ENCODE measurements at regions not wholly inside any gene's neighbourhood (a gene's known extent, or its start where the extent isn't known, plus 50 kb on each side); places are given as distances from the start of the nearest gene placed in this dataset.
"Not testable (repeated sequence)": the region's sequence is repeated elsewhere in the genome, so short reads cannot be mapped to it uniquely, and the experiment has no call there.

DNA sequence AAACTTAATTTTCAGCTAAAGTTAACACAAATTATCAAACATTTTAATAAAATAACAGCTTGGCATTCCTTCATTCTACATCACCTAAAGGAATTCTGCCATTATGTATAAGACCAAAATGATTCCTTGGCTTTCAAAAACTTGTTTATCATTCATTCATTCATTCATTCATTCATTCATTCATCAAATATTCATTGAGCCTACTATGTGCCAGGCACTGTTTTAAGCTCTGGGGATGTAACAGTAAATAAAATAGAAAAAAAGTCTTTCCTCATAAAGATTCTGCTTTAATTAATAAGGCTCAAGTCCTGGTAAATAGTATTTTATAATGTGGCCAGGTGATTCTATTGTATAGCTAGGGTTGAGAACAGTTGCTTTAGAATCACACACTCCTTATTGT is 127.9 kb downstream of the GPR85 start:
- TF ChIP-seq, protein P1, sequence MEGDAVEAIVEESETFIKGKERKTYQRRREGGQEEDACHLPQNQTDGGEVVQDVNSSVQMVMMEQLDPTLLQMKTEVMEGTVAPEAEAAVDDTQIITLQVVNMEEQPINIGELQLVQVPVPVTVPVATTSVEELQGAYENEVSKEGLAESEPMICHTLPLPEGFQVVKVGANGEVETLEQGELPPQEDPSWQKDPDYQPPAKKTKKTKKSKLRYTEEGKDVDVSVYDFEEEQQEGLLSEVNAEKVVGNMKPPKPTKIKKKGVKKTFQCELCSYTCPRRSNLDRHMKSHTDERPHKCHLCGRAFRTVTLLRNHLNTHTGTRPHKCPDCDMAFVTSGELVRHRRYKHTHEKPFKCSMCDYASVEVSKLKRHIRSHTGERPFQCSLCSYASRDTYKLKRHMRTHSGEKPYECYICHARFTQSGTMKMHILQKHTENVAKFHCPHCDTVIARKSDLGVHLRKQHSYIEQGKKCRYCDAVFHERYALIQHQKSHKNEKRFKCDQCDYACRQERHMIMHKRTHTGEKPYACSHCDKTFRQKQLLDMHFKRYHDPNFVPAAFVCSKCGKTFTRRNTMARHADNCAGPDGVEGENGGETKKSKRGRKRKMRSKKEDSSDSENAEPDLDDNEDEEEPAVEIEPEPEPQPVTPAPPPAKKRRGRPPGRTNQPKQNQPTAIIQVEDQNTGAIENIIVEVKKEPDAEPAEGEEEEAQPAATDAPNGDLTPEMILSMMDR (IDR thresholded peaks at IDR 0.05) = no peak
- no peaks in the 10 kb centered on the region for H3K4me1 ChIP-seq
- H3K27ac ChIP-seq = no peak overlapping the region
- H3K4me2 ChIP-seq (ENCODE audit: low read length) = no peak overlapping the region
- no peaks in the 10 kb centered on the region for H3K9me3 ChIP-seq (ENCODE audit: control insufficient read depth, low read length)
- H3K9ac ChIP-seq = no peak overlapping the region
- H3K79me2 ChIP-seq = no peaks in the 10 kb centered on the region
- no peaks in the 10 kb centered on the region for H3K27me3 ChIP-seq (ENCODE audit: control insufficient read depth, insufficient read depth, low read length)
- no peaks in the 10 kb centered on the region for H3K36me3 ChIP-seq (ENCODE audit: control insufficient read depth, insufficient read depth, low read length)
- H3K4me3 ChIP-seq (ENCODE audit: low read depth, low read length) = no peak overlapping the region
- H2AFZ ChIP-seq = no peak overlapping the region

DNA sequence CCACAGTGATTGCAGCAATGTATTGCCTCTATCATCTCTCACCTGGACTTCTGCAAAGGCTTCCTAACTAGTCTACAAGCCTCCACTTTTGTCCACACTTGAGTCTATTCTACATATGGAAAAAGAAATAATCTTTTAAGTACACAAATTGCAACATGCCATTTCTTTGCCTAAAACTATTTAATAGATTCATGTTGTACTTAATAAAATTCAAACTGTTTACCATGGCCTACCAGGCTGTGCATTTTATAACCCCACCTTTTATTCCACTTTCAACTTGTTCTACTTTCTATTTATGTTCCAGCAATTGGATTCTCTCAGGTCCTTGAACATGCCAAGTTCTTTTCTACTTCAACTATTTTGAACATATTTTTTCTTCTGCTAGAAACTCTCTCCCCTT is 128.7 kb downstream of the GPR85 start:
- H3K4me2 ChIP-seq (ENCODE audit: low read length) = no peak overlapping the region
- H3K9ac ChIP-seq = no peak overlapping the region
- no peak overlapping the region for H2AFZ ChIP-seq
- H3K4me3 ChIP-seq (ENCODE audit: low read depth, low read length) = no peak overlapping the region
- no peaks in the 10 kb centered on the region for H3K4me1 ChIP-seq
- H3K27me3 ChIP-seq (ENCODE audit: control insufficient read depth, insufficient read depth, low read length) = no peaks in the 10 kb centered on the region
- no peaks in the 10 kb centered on the region for H3K79me2 ChIP-seq
- TF ChIP-seq, protein P1 (IDR thresholded peaks at IDR 0.05) = no peak
- no peak overlapping the region for H3K27ac ChIP-seq
- H3K9me3 ChIP-seq (ENCODE audit: control insufficient read depth, low read length) = no peaks in the 10 kb centered on the region
- no peaks in the 10 kb centered on the region for H3K36me3 ChIP-seq (ENCODE audit: control insufficient read depth, insufficient read depth, low read length)

DNA sequence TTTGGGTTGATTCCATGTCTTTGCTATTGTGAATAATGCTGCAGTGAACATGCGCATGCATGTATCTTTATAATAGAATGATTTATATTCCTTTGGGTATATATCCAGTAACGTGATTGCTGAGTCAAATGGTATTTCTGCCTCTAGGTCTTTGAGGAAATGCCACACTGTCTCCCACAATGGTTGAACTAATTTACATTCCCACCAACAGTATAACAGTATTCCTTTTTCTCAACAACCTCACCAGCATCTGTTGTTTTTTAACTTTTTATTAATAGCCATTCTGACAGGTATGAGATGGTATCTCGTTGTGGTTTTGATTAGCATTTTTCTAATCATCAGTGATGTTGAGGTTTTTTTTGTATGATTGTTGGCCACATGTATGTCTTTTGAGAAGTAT is 133.6 kb downstream of the GPR85 start:
- H3K4me3 ChIP-seq (ENCODE audit: low read depth, low read length); H3K27ac ChIP-seq; H3K27me3 ChIP-seq (ENCODE audit: control insufficient read depth, insufficient read depth, low read length); H3K4me1 ChIP-seq; H3K36me3 ChIP-seq (ENCODE audit: control insufficient read depth, insufficient read depth, low read length); H3K9ac ChIP-seq; H3K9me3 ChIP-seq (ENCODE audit: control insufficient read depth, low read length); H3K79me2 ChIP-seq; H2AFZ ChIP-seq; H3K4me2 ChIP-seq (ENCODE audit: low read length): not testable (repeated sequence)

DNA sequence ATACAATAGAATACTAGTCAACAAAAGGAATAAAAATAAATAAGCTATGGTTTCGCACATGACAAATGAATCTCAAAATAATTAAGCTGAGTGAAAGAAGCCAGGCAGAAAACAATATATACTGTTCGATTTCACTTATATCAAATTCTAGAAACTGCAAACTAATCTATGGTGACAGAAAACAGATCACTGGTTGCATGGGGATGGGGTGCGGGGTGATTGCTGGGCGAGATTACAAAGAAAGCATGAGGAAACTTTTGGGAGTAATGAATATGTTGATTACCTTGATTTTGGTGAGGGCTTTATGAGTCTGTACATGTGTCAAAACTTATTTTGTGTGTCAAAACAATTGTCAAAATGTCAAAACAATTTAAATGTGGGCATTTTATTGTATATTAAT is 135.6 kb downstream of the GPR85 start:
- Histone ChIP-seq H3K79me2 (no peaks in the 10 kb centered on the region), H3K27me3 (ENCODE audit: control insufficient read depth, insufficient read depth, low read length) (no peaks in the 10 kb centered on the region), H2AFZ (no peak overlapping the region), H3K4me1 (no peaks in the 10 kb centered on the region), H3K4me2 (ENCODE audit: low read length) (no peak overlapping the region), H3K27ac (no peak overlapping the region), H3K9me3 (ENCODE audit: control insufficient read depth, low read length) (no peaks in the 10 kb centered on the region), H3K4me3 (ENCODE audit: low read depth, low read length) (no peak overlapping the region), H3K9ac (no peak overlapping the region), H3K36me3 (ENCODE audit: control insufficient read depth, insufficient read depth, low read length) (no peaks in the 10 kb centered on the region)
- TF ChIP-seq, protein P1 (IDR thresholded peaks at IDR 0.05) = no peak

DNA sequence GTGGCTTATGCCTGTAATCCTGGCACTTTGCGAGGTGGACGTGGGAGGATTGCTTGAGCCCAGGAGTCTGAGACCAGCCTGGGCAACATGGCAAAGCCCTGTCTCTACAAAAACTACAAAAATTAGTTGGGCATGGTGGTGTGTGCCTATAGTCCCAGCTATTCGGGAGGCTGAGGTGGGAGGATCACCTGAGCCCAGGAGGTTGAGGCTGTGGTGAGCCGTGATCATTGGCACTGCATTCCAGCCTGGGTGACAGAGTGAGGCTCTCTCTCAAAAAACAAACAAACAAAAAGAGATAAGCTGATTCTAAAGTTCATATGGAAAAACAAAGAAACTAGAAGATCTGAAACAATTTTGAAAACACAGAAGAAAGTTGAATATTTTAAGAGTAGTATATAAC is 136.9 kb downstream of the GPR85 start:
- H3K79me2 ChIP-seq; H3K9me3 ChIP-seq (ENCODE audit: control insufficient read depth, low read length); H3K27me3 ChIP-seq (ENCODE audit: control insufficient read depth, insufficient read depth, low read length); H3K4me1 ChIP-seq; H3K4me2 ChIP-seq (ENCODE audit: low read length); H3K27ac ChIP-seq; H3K4me3 ChIP-seq (ENCODE audit: low read depth, low read length); H2AFZ ChIP-seq; H3K9ac ChIP-seq; H3K36me3 ChIP-seq (ENCODE audit: control insufficient read depth, insufficient read depth, low read length): not testable (repeated sequence)

DNA sequence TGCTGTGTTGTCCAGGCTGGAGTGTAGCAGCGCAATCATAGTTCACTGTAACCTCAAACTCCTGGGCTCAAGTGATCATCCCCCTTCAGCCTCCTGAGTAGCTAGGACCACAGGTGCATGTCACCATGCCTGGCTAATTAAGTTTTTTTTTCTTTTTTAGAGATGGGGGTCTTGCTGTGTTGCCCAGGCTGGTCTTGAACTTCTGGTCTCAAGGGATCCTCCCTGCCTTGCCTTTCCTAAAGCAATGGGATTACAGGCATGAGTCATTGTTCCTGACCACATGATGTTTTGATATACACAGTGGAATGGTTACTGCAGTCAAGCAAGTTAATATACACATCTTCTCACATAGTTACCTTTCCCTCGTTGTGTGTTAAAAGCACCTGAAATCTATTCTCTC is 140.3 kb downstream of the GPR85 start:
- H2AFZ ChIP-seq = no peak overlapping the region
- H3K79me2 ChIP-seq = no peaks in the 10 kb centered on the region
- H3K9me3 ChIP-seq (ENCODE audit: control insufficient read depth, low read length) = no peaks in the 10 kb centered on the region
- no peak overlapping the region for H3K4me3 ChIP-seq (ENCODE audit: low read depth, low read length)
- H3K36me3 ChIP-seq (ENCODE audit: control insufficient read depth, insufficient read depth, low read length) = no peaks in the 10 kb centered on the region
- H3K4me1 ChIP-seq = no peaks in the 10 kb centered on the region
- no peaks in the 10 kb centered on the region for H3K27me3 ChIP-seq (ENCODE audit: control insufficient read depth, insufficient read depth, low read length)
- no peak overlapping the region for H3K4me2 ChIP-seq (ENCODE audit: low read length)
- TF ChIP-seq, protein P1 (IDR thresholded peaks at IDR 0.05) = no peak
- no peak overlapping the region for H3K9ac ChIP-seq
- no peak overlapping the region for H3K27ac ChIP-seq

All from parathyroid adenoma (tissue), 2 donors.